HUES64 (cell line): ENCODE measurements at regions not wholly inside any gene's neighbourhood (a gene's known extent, or its start where the extent isn't known, plus 50 kb on each side); places are given as distances from the start of the nearest gene placed in this dataset.

ENCODE experiments used
- H3K27ac ChIP-seq: 2 replicates; pipeline ENCODE4 v1.7.0; 2013; ENCODE audit warnings: low read depth, low read length, inconsistent platforms
- H3K27me3 ChIP-seq: 2 replicates; pipeline ENCODE4 v1.6.1; 2013; ENCODE audit warnings: mild to moderate bottlenecking, low read length; ENCODE audit not compliant: insufficient read depth
- H3K36me3 ChIP-seq: 2 replicates; pipeline ENCODE4 v1.6.1; 2013; ENCODE audit warnings: mild to moderate bottlenecking, low read length; ENCODE audit not compliant: insufficient read depth
- H3K4me1 ChIP-seq: 2 replicates; pipeline ENCODE4 v1.6.1; 2013; ENCODE audit warnings: mild to moderate bottlenecking, low read length, moderate library complexity; ENCODE audit not compliant: insufficient read depth
- H3K4me3 ChIP-seq: 2 replicates; pipeline ENCODE4 v1.5.1; 2013; ENCODE audit warnings: mild to moderate bottlenecking, low read length, moderate library complexity
- H3K9ac ChIP-seq: 2 replicates; pipeline ENCODE4 v1.6.1; 2013; ENCODE audit warnings: mild to moderate bottlenecking, low read depth, low read length
- H3K9me3 ChIP-seq: 2 replicates; pipeline ENCODE4 v1.6.1; 2013; ENCODE audit warnings: low read depth, low read length; ENCODE audit not compliant: insufficient read depth
- WGBS: fragments of 150-250, 120-280 bp; methylation state at CpG from one replicate; pipeline ENCODE4 v1.1.7; 2013; ENCODE audit warnings: missing lambda C conversion rate; 5-methylcytosine and 5-hydroxymethylcytosine counted together

DNA sequence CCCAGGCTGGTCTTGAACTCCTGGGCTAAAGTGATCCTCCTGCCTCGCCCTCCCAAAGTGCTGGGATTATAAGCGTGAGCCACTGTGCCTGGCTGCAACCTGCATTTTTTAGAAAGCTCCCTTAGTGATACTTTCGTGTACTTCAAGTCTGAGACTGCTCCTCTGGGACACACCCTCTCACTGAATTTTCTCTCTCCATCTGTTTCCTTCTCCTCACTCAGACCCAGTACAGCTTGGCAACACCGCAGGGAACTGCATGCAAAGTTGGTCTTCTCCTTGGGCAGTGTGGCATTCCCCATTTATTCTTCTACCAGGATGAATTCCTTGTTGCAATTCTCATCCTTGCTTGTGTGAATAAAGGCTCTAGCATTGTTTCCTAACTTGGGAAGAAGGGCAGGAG, 175.9 kb downstream of the LPIN1 start:
- H3K9ac ChIP-seq: no peak overlapping the region
- no peak overlapping the region for H3K27ac ChIP-seq
- no peaks in the 10 kb centered on the region for H3K27me3 ChIP-seq
- no peaks in the 10 kb centered on the region for H3K9me3 ChIP-seq
- H3K36me3 ChIP-seq: no peaks in the 10 kb centered on the region
- peaks cover 9% of the 10 kb centered on the region; the same call in 1 of the 2 replicates for H3K4me1 ChIP-seq
- WGBS: 97% methylated on average over 4 of the region's 4 CpGs
- H3K4me3 ChIP-seq: no peak overlapping the region

DNA sequence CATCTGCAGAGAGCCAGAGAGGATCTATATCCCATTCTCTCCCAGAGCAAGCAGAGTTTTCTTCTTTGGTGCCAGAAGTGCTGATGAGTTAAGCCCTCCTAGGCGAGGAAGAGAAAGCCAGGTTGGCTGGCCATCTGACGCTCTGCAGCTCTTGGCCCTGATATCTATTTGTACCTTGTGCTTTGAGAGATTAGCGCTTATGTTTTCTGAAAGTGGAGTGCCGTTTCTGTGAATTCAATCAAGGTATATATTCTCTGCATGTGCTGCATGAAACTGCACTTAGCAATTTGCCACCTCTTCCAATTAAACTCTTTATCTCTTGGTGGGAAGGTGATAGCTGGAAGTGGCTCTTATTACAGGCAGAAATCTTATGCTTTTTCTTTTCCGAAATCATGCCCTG, 177.5 kb downstream of the LPIN1 start:
- H3K9me3 ChIP-seq: no peaks in the 10 kb centered on the region
- H3K4me3 ChIP-seq: no peak overlapping the region
- 96% methylated on average over 5 of the region's 5 CpGs for WGBS
- H3K4me1 ChIP-seq: peaks cover 9% of the 10 kb centered on the region; the same call in 1 of the 2 replicates
- H3K27me3 ChIP-seq: no peaks in the 10 kb centered on the region
- no peaks in the 10 kb centered on the region for H3K36me3 ChIP-seq
- H3K9ac ChIP-seq: no peak overlapping the region
- H3K27ac ChIP-seq: no peak overlapping the region

GRCh38 chr2:11925295-11926066, 179.0 kb downstream of the LPIN1 start:
- no peak overlapping the region for H3K9ac ChIP-seq
- H3K36me3 ChIP-seq: no peaks in the 10 kb centered on the region
- 96% methylated on average over 11 of the region's 11 CpGs for WGBS

DNA sequence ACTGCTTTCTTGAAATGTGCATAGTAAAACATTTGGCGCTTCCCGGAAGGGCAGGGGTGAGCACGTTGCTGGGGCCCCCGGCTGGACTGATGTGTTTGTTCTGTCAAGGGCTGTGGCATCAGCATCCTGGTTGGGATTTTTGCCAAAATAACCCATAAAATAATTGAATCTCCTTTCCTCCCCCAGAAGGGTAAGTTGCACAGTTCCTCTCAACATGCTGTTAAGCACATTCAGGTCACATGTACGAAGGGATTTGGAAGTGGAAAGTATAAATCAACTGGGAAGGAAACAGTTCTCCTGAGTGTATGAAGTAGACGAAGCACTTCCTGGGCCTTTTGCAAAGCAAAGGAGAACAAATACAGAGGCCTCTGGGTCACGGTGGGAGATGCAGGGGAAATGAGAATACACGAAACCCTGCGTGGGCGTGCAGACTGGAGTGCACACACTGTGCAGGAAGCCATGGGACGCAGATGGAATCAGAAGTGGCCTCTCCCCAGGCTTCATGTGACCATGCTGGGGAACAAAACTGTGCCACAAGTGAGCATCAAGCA, 183.9 kb downstream of the LPIN1 start:
- Histone ChIP-seq H3K27ac (no peak overlapping the region), H3K9ac (no peak overlapping the region), H3K4me3 (no peak overlapping the region), H3K4me1 (no peaks in the 10 kb centered on the region), H3K9me3 (no peaks in the 10 kb centered on the region), H3K27me3 (no peaks in the 10 kb centered on the region), H3K36me3 (no peaks in the 10 kb centered on the region)
- 93% methylated on average over 11 of the region's 11 CpGs for WGBS

More at GRCh38 chr2:11925295-11926066, 179.0 kb downstream of the LPIN1 start:
- Histone ChIP-seq H3K9me3 (no peaks in the 10 kb centered on the region), H3K27ac (no peak overlapping the region), H3K4me1 (peaks cover 9% of the 10 kb centered on the region; the same call in 1 of the 2 replicates), H3K4me3 (no peak overlapping the region), H3K27me3 (no peaks in the 10 kb centered on the region)

GRCh38 chr2:11932048-11932512, 185.6 kb downstream of the LPIN1 start:
- H3K4me1 ChIP-seq: no peaks in the 10 kb centered on the region
- H3K27me3 ChIP-seq: no peaks in the 10 kb centered on the region
- no peak overlapping the region for H3K4me3 ChIP-seq
- no peak overlapping the region for H3K27ac ChIP-seq
- H3K36me3 ChIP-seq: no peaks in the 10 kb centered on the region
- WGBS: 90% methylated on average over 7 of the region's 7 CpGs
- no peaks in the 10 kb centered on the region for H3K9me3 ChIP-seq
- no peak overlapping the region for H3K9ac ChIP-seq

- H3K27me3 ChIP-seq: no peaks in the 10 kb centered on the region
- H3K9me3 ChIP-seq: no peaks in the 10 kb centered on the region
- 85% methylated on average over 2 of the region's 3 CpGs for WGBS
Measured at GRCh38 chr2:11932962-11933361, 186.5 kb downstream of the LPIN1 start.

DNA sequence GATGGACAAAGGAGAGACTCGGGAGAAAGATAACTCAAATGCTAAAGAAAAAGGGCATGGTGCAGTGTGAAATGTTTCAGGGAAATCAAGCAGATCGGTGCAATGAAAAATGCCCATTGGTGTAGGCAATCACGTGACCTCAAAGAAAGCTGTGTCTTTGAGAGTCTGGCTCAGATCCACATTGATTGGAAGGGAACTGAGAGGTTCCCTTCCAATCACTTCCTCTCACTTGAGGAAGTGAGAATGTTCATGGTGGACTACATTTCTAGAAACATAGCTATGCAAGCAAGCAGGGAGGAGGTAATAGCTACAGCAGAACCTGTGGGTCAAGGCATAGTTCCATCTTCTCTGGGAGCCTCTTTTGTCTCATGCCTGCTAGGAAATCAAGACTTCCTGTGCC, 187.4 kb downstream of the LPIN1 start:
- Histone ChIP-seq H3K36me3 (no peaks in the 10 kb centered on the region), H3K4me3 (no peak overlapping the region), H3K9ac (no peak overlapping the region), H3K27me3 (no peaks in the 10 kb centered on the region), H3K4me1 (no peaks in the 10 kb centered on the region), H3K9me3 (no peaks in the 10 kb centered on the region), H3K27ac (no peak overlapping the region)
- WGBS: 92% methylated on average over 3 of the region's 3 CpGs

More at GRCh38 chr2:11932962-11933361, 186.5 kb downstream of the LPIN1 start:
- no peaks in the 10 kb centered on the region for H3K36me3 ChIP-seq
- no peak overlapping the region for H3K9ac ChIP-seq
- no peak overlapping the region for H3K27ac ChIP-seq
- H3K4me1 ChIP-seq: no peaks in the 10 kb centered on the region
- no peak overlapping the region for H3K4me3 ChIP-seq

DNA sequence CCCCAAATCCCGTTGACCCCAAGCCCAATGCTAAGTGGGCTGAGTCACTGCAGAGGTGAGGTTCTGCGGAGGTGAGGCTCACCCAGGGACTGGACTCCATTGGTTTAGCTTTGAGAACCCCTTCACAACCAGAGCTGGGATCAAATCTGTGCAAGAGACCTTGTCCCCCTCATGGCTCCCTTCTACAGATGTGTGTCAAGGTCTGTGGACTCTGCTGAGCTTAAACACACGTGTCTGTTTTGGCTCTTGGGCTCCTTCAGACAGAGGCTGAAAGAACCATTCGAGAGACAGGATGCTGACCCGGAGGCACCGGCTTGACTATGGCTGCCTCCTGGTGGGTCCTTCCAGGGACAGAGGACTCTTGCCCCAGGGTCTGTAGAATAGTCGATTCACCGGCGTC, 190.3 kb downstream of the LPIN1 start:
- Histone ChIP-seq H3K9ac (no peak overlapping the region), H3K27ac (no peak overlapping the region), H3K4me1 (no peaks in the 10 kb centered on the region), H3K27me3 (no peaks in the 10 kb centered on the region), H3K36me3 (no peaks in the 10 kb centered on the region), H3K4me3 (no peak overlapping the region), H3K9me3 (no peaks in the 10 kb centered on the region)
- WGBS: 94% methylated on average over 9 of the region's 9 CpGs

- Histone ChIP-seq H3K36me3 (no peaks in the 10 kb centered on the region), H3K4me3 (no peak overlapping the region), H3K9ac (no peak overlapping the region), H3K27ac (no peak overlapping the region), H3K4me1 (no peaks in the 10 kb centered on the region), H3K27me3 (no peaks in the 10 kb centered on the region), H3K9me3 (no peaks in the 10 kb centered on the region)
- 95% methylated on average over 11 of the region's 11 CpGs for WGBS
Measured at GRCh38 chr2:11938196-11938595, 191.8 kb downstream of the LPIN1 start.

DNA sequence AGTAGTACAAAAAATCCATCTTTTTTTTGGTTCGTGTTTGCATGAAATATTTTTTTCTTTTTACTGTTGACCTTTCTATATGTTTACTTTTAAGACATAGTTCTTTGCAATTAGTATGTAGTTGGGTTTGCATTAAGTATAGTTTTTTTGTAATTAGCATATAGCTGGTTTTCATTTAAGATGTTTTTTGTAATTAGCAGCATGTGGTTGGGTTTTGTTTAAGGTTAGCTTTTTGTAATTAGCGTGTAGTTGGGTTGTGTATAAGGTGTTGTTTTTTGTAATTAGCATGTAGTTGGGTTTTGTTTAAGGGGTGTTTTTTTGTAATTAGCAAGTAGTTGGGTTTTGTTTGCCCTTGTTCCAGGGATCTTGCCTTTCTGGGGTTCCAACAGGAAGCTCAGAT, 193.1 kb downstream of the LPIN1 start:
- Histone ChIP-seq H3K4me1 (no peaks in the 10 kb centered on the region), H3K27ac (no peak overlapping the region), H3K9me3 (no peaks in the 10 kb centered on the region), H3K9ac (no peak overlapping the region), H3K27me3 (no peaks in the 10 kb centered on the region), H3K4me3 (no peak overlapping the region), H3K36me3 (no peaks in the 10 kb centered on the region)
- 95% methylated on average over 1 of the region's 2 CpGs for WGBS

DNA sequence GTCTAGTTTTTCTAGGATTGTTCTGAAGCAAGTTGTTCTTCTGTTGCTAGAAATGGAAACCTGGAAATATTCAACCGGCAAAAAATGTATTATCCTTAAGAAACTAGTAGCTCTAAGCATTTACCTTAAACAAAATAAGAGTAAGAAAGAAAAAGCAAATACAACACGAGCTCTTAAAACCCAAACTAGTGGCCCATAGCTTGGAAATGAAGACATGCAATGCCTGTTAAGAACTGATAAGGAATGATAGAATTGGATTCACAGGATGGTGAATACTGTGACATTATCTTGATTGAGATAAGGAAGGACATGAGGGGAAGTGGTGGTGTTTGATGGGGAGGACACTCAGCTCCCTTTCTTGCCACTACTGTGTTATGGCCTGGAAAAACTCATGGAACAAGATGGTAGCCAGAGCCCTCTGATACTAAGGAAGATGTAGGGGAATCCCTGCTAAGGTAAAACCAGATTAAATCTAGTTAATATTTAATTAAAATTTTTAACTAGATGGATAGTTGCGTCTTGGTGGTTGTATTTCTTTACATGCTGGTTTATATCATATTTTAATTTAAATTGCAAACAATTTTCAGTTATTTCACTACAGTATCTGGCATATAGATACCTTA, 193.8 kb downstream of the LPIN1 start:
- Histone ChIP-seq H3K4me3 (no peak overlapping the region), H3K36me3 (no peaks in the 10 kb centered on the region), H3K27me3 (no peaks in the 10 kb centered on the region), H3K4me1 (no peaks in the 10 kb centered on the region), H3K27ac (no peak overlapping the region), H3K9ac (no peak overlapping the region), H3K9me3 (no peaks in the 10 kb centered on the region)
- 86% methylated on average over 2 of the region's 3 CpGs for WGBS
